Mesendoderm (in vitro differentiated cells): ENCODE measurements at regions not wholly inside any gene's neighbourhood (a gene's known extent, or its start where the extent isn't known, plus 50 kb on each side); places are given as distances from the start of the nearest gene placed in this dataset.

ENCODE experiments used
- DNase-seq: peaks from one replicate; pipeline ENCODE4 v3.0.0; 2013
- H2AK5ac ChIP-seq: 2 replicates; pipeline ENCODE4 v1.6.1; 2013; ENCODE audit warnings: low read length, inconsistent platforms
- H2BK120ac ChIP-seq: 2 replicates; pipeline ENCODE4 v1.6.1; 2013; ENCODE audit warnings: low read depth, mild to moderate bottlenecking, low read length, moderate library complexity, mixed read lengths
- H2BK15ac ChIP-seq: replicated peaks from 2 replicates; pipeline ENCODE4 v1.6.1; 2013; ENCODE audit warnings: low read depth, mild to moderate bottlenecking, moderate library complexity
- H2BK5ac ChIP-seq: 2 replicates; pipeline ENCODE4 v1.6.1; 2013; ENCODE audit warnings: low read length, inconsistent platforms
- H3K18ac ChIP-seq: 2 replicates; pipeline ENCODE4 v1.6.1; 2013; ENCODE audit warnings: mild to moderate bottlenecking, low read length, mixed read lengths
- H3K23ac ChIP-seq: one replicate; pipeline ENCODE4 v1.6.1; 2013; ENCODE audit warnings: low read length
- H3K27ac ChIP-seq: 2 replicates; pipeline ENCODE4 v1.5.1; 2013; ENCODE audit warnings: low read depth, mild to moderate bottlenecking, inconsistent platforms, low read length, moderate library complexity
- H3K27me3 ChIP-seq: 2 replicates; pipeline ENCODE4 v1.6.1; 2013; ENCODE audit warnings: low read length, control low read depth, mild to moderate bottlenecking, inconsistent platforms; ENCODE audit not compliant: insufficient read depth, poor library complexity
- H3K36me3 ChIP-seq: 2 replicates; pipeline ENCODE4 v1.6.1; 2013; ENCODE audit warnings: low read length, inconsistent platforms; ENCODE audit not compliant: control insufficient read depth, insufficient read depth
- H3K4ac ChIP-seq: one replicate; pipeline ENCODE4 v1.6.1; 2013; ENCODE audit warnings: low read depth, mild to moderate bottlenecking, low read length, moderate library complexity
- H3K4me1 ChIP-seq: 2 replicates; pipeline ENCODE4 v1.6.1; 2013; ENCODE audit warnings: low read depth, low read length, inconsistent platforms; ENCODE audit not compliant: control insufficient read depth
- H3K4me2 ChIP-seq: 2 replicates; pipeline ENCODE4 v1.6.1; 2013; ENCODE audit warnings: low read length
- H3K4me3 ChIP-seq: 2 replicates; pipeline ENCODE4 v1.5.1; 2013; ENCODE audit warnings: mild to moderate bottlenecking, low read length
- H3K56ac ChIP-seq: one replicate; pipeline ENCODE4 v1.6.1; 2013; ENCODE audit warnings: low read length
- H3K79me1 ChIP-seq: 2 replicates; pipeline ENCODE4 v1.6.1; 2013; ENCODE audit warnings: low read length, inconsistent platforms
- H3K79me2 ChIP-seq: 2 replicates; pipeline ENCODE4 v1.6.1; 2013; ENCODE audit warnings: mild to moderate bottlenecking, low read length; ENCODE audit not compliant: control insufficient read depth, insufficient read depth
- H3K9ac ChIP-seq: 2 replicates; pipeline ENCODE4 v1.6.1; 2013; ENCODE audit warnings: low read length, inconsistent platforms
- H4K5ac ChIP-seq: one replicate; pipeline ENCODE4 v1.6.1; 2013; ENCODE audit warnings: low read length
- H4K8ac ChIP-seq: one replicate; pipeline ENCODE4 v1.6.1; 2013; ENCODE audit warnings: low read depth, mild to moderate bottlenecking, control low read depth, low read length, moderate library complexity
- WGBS: extraction: QIAGEN DNeasy Blood & Tissue Kit; methylation state at CpG from one replicate; pipeline ENCODE4 v1.1.7; 2013; ENCODE audit warnings: low lambda C conversion rate, missing lambda C conversion rate; ENCODE audit not compliant: insufficient coverage; ENCODE audit errors: extremely low coverage; 5-methylcytosine and 5-hydroxymethylcytosine counted together

DNA sequence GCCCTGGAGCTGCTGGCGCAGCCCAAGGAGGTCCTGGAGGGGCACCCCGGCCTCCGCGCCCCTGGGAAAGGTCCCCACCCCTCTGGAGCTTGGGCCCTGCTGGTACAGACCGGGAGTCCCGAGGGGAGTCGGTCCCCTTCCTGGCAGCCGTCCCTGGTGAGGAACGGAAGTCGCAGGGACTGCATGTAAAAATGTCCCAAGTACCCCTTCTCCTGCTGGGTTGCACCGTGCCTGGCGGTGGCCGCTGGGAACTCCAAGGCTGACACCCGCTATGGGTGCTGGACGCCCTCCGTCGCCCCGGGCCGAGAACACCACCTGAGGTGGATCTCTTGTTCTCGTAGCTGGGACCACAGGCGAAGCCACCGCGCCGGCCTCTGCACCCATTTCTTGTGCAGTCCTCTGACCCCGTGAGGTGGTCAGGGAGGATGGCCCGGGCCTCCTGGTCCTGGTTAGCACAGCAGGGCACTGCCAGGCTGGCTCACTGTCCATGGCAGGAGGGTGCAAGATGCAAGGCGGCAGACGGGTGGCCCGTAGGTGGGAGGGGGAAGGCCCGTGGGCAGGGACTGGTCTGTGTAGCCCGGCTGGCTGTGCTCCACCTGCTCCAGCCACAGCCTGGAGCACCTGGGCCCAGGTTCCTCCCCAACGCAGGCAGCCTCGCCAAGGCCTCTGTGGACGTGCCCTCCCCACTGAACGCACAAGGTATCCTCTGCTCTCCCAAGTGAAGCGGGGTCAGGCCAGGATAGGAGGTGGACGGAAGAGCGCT, 165.2 kb downstream of the IGLL1 start:
- no peak overlapping the region for H4K8ac ChIP-seq
- no peak overlapping the region for H3K9ac ChIP-seq
- H3K4me1 ChIP-seq = peaks cover 2% of the 10 kb centered on the region
- no peak overlapping the region for H3K18ac ChIP-seq
- H2BK15ac ChIP-seq = no peak overlapping the region
- DNase-seq = no peak
- H3K56ac ChIP-seq = peak overlapping the region; percentile 42
- H3K4me2 ChIP-seq = no peak overlapping the region
- no peak overlapping the region for H3K4me3 ChIP-seq
- H3K23ac ChIP-seq = no peak overlapping the region
- H3K27ac ChIP-seq = no peak overlapping the region
- H3K79me2 ChIP-seq = no peaks in the 10 kb centered on the region
- no peak overlapping the region for H2BK120ac ChIP-seq
- no peaks in the 10 kb centered on the region for H3K79me1 ChIP-seq
- no peak overlapping the region for H2AK5ac ChIP-seq
- H3K27me3 ChIP-seq = no peaks in the 10 kb centered on the region
- no peaks in the 10 kb centered on the region for H3K36me3 ChIP-seq
- no peak overlapping the region for H4K5ac ChIP-seq
- no peak overlapping the region for H3K4ac ChIP-seq
- H2BK5ac ChIP-seq = no peak overlapping the region
- WGBS = no CpG with 5 or more reads among the region's 38 CpGs

DNA sequence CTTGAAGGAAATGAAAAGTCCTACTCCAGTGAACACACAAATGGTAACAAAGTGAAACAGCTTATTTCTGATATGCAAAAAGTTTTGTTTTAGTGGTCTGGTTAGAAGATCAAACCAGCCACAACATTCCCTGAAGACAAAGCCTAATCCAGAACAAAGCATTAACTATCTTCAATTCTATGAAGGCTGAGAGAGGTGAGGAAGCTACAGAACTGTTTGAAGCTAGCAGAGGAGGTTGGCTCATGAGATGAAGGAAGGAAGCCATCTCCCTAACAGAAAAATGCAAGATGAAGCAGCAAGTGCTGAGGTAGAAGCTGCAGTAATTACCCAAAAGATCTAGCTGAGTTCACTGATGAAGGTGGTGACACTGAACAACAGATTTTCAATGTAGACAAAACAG, 168.4 kb downstream of the IGLL1 start:
- no peak overlapping the region for H3K18ac ChIP-seq
- no peak overlapping the region for H4K5ac ChIP-seq
- no peak overlapping the region for H3K4me3 ChIP-seq
- no peaks in the 10 kb centered on the region for H3K79me1 ChIP-seq
- H3K4me2 ChIP-seq = no peak overlapping the region
- H2AK5ac ChIP-seq = no peak overlapping the region
- H2BK120ac ChIP-seq = no peak overlapping the region
- H3K27ac ChIP-seq = no peak overlapping the region
- H3K4me1 ChIP-seq = peaks cover 4% of the 10 kb centered on the region
- no peaks in the 10 kb centered on the region for H3K27me3 ChIP-seq
- no peak overlapping the region for H2BK15ac ChIP-seq
- H2BK5ac ChIP-seq = no peak overlapping the region
- H3K4ac ChIP-seq = no peak overlapping the region
- no peak overlapping the region for H3K56ac ChIP-seq
- no peak overlapping the region for H3K23ac ChIP-seq
- H3K9ac ChIP-seq = no peak overlapping the region
- no peak for DNase-seq
- no peaks in the 10 kb centered on the region for H3K79me2 ChIP-seq
- H3K36me3 ChIP-seq = no peaks in the 10 kb centered on the region
- H4K8ac ChIP-seq = no peak overlapping the region

DNA sequence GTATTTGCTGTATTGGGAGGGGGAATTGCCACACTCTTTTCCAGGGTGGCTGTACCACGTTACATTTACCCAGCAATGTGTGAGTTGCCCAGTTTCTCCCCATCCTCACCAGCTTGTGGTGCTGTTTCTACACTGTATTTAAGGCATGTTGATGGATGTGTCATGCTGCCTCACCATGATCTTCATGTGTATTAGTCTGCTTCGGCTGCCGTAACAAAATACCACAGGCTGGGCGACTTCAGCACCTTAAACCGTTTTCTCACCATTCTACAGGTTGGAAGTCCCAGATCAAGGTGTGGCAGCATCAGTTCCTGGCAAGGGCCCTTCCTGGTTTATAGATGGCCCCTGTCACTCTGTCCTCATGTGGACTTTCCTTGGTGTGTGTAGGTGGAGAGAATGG, 169.7 kb downstream of the IGLL1 start:
- H3K27me3 ChIP-seq = no peaks in the 10 kb centered on the region
- no CpG with 5 or more reads among the region's 5 CpGs for WGBS

DNA sequence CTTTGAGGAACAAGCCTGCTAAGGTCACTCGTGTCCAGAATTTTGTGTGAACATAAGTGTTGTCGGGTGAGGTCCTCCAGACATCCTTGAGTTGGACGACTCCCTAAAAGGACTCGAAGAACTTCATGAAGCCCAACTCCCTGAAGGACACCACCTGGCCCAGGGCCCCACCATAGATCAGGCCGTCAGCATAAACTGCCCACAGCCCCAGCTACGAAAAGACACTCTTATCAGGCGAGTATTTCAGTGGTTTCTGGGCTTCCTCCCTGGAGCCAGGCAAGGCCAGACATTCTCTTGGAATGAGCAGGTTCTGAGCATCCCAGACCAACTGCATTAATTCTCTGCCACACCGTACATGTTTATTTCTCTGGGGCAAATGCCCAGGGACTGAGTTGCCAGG, 170.1 kb downstream of the IGLL1 start:
- H3K79me1 ChIP-seq = no peaks in the 10 kb centered on the region
- no peak overlapping the region for H2BK15ac ChIP-seq
- no peak overlapping the region for H3K56ac ChIP-seq
- WGBS = no CpG with 5 or more reads among the region's 8 CpGs
- H3K18ac ChIP-seq = no peak overlapping the region
- H3K27me3 ChIP-seq = no peaks in the 10 kb centered on the region
- no peaks in the 10 kb centered on the region for H3K36me3 ChIP-seq
- no peak for DNase-seq
- no peak overlapping the region for H3K23ac ChIP-seq
- H3K4me2 ChIP-seq = no peak overlapping the region
- no peak overlapping the region for H2AK5ac ChIP-seq
- no peak overlapping the region for H4K8ac ChIP-seq
- no peaks in the 10 kb centered on the region for H3K79me2 ChIP-seq
- H3K4ac ChIP-seq = no peak overlapping the region
- no peak overlapping the region for H3K9ac ChIP-seq
- H4K5ac ChIP-seq = no peak overlapping the region
- peaks cover 4% of the 10 kb centered on the region for H3K4me1 ChIP-seq
- no peak overlapping the region for H3K27ac ChIP-seq
- no peak overlapping the region for H2BK120ac ChIP-seq
- H2BK5ac ChIP-seq = no peak overlapping the region
- no peak overlapping the region for H3K4me3 ChIP-seq

More for the DNA sequence above, 169.7 kb downstream of the IGLL1 start:
- Histone ChIP-seq H4K5ac (no peak overlapping the region), H3K56ac (no peak overlapping the region), H2BK15ac (no peak overlapping the region), H3K4me3 (no peak overlapping the region), H3K79me1 (no peaks in the 10 kb centered on the region), H2AK5ac (no peak overlapping the region), H2BK120ac (no peak overlapping the region), H3K23ac (no peak overlapping the region), H4K8ac (no peak overlapping the region), H3K36me3 (no peaks in the 10 kb centered on the region), H3K4ac (no peak overlapping the region), H3K4me1 (peaks cover 4% of the 10 kb centered on the region), H3K18ac (no peak overlapping the region), H3K4me2 (no peak overlapping the region), H3K9ac (no peak overlapping the region), H3K27ac (no peak overlapping the region), H2BK5ac (no peak overlapping the region), H3K79me2 (no peaks in the 10 kb centered on the region)
- DNase-seq = no peak

DNA sequence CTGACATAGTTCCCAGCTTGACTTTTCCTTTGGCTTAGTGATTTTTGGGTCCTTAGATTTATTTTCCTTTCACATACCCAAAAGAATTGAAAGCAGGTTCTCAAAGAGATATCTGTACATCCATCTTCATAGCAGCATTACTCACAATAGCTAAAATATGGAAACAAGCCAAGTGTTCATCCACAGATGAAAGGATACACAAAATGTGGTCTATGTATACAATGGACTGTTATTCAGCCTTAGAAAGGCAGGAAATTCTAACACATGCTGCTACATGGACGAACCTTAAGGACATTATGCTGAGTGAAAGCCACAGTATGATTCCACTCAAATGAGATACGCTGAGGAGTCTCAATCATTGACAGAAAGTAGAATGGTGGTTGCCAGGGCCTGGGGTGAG, 171.8 kb downstream of the IGLL1 start:
- no peak for DNase-seq
- Histone ChIP-seq H3K23ac (no peak overlapping the region), H3K27me3 (no peaks in the 10 kb centered on the region), H3K36me3 (no peaks in the 10 kb centered on the region), H2AK5ac (no peak overlapping the region), H3K4me2 (no peak overlapping the region), H3K4me1 (peaks cover 4% of the 10 kb centered on the region), H3K18ac (no peak overlapping the region), H4K5ac (no peak overlapping the region), H2BK5ac (no peak overlapping the region), H2BK120ac (no peak overlapping the region), H3K27ac (no peak overlapping the region), H3K4ac (no peak overlapping the region), H3K79me2 (no peaks in the 10 kb centered on the region), H4K8ac (no peak overlapping the region), H3K9ac (no peak overlapping the region), H3K4me3 (no peak overlapping the region), H2BK15ac (no peak overlapping the region), H3K56ac (no peak overlapping the region), H3K79me1 (no peaks in the 10 kb centered on the region)
- WGBS = no CpG with 5 or more reads among the region's 2 CpGs

DNA sequence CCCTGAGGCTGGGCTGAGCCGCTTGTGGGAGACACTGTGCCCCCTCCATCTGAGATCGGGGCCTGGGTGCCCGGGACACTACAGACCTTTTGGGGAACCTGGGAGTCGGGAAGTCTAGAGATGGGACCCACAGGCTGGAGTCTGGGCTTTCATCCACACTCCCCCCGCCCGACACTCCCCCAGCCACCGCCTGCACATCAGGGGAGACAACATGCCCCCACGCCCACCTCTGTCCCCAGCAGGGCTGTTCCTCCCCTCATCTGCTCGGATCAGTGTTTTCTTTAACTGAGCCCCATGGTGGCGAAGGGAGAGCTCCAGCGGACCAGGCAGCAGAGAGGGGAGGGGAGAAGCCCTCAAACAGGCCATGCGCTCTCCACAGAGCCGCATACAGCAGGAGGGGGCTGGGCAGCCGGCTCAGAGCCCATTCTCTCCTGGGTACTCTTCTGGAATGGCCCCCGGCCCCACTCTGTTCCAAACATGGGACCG, 174.7 kb downstream of the IGLL1 start:
- Histone ChIP-seq H2BK120ac (no peak overlapping the region), H3K36me3 (no peaks in the 10 kb centered on the region), H3K4ac (no peak overlapping the region), H3K23ac (no peak overlapping the region), H3K27ac (no peak overlapping the region), H3K56ac (no peak overlapping the region), H2AK5ac (no peak overlapping the region), H3K4me2 (no peak overlapping the region), H3K79me1 (peaks cover 8% of the 10 kb centered on the region), H2BK15ac (no peak overlapping the region), H4K8ac (no peak overlapping the region), H3K4me3 (no peak overlapping the region), H3K27me3 (no peaks in the 10 kb centered on the region), H3K4me1 (peaks cover 4% of the 10 kb centered on the region), H4K5ac (no peak overlapping the region), H2BK5ac (no peak overlapping the region), H3K9ac (no peak overlapping the region), H3K79me2 (peaks cover 17% of the 10 kb centered on the region), H3K18ac (no peak overlapping the region)
- WGBS = no CpG with 5 or more reads among the region's 16 CpGs
- DNase-seq = peak; percentile 26
